HG02938 (cell line): ENCODE measurements at regions not wholly inside any gene's neighbourhood (a gene's known extent, or its start where the extent isn't known, plus 50 kb on each side); places are given as distances from the start of the nearest gene placed in this dataset.
"Not testable (repeated sequence)": the region's sequence is repeated elsewhere in the genome, so short reads cannot be mapped to it uniquely, and the experiment has no call there.

Experiments used
- ATAC-seq: cut with Tn5 transposase; IDR thresholded peaks from one replicate; pipeline ENCODE4 v1.9.1; 2021; ENCODE audit warnings: mild to moderate bottlenecking, moderate library complexity; ENCODE audit not compliant: unreplicated experiment

GRCh38 chr1:166601650-166602278 lies 237.5 kb upstream of the POGK start:
- ATAC-seq = no peak

DNA sequence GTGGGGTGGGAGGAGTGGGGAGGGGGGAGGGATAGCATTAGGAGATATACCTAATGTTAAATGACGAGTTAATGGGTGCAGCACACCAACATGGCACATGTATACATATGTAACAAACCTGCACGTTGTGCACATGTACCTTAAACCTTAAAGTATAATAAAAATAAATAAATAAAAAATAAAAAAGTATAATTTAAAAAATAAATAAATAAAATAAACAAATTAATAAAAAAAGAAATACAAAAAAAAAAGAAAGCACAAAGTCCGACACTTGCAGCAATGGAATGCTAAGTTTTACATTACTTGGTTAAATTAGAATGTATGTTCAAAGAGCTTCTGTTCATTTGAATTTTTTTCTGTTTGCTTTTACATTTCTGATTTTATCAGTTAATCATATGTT lies 236.5 kb upstream of the POGK start:
- ATAC-seq = not testable (repeated sequence)

DNA sequence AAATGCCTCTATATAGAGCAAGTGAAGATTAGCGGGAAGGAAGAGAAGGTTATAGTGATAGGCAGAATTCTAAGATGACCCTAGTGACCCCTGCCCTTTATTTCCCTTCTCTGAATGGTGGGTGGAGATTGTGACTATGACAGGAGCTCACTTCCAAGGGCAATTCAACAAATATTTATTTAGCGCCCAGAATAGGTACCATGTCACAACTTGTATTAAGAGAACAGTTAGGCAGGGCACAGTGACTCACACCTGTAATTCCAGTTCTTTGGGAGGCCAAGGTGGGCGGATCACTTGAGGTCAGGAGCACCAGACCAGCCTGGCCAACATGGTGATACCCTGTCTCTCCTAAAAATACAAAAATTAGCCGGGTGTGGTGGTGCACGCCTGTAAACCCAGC lies 236.0 kb upstream of the POGK start:
- ATAC-seq = no peak

DNA sequence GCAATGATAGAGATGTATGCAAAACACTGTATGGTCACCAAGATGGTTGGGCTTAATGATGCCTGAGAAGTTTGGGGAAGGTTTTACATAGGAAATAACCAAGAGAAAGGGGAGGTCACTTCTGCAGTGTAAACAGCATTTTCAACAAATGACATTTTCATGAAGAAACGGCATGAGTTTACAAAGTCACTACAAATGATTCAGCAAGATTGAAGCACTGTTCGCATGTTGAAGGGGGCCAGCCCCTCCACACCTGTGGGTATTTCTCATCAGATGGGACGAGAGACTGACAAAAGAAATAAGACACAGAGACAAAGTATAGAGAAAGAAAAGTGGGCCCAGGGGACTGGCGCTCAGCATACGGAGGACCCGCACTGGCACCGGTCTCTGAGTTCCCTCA lies 234.1 kb upstream of the POGK start:
- no peak for ATAC-seq

GRCh38 chr1:166612886-166613285 lies 226.4 kb upstream of the POGK start:
- ATAC-seq = no peak

DNA sequence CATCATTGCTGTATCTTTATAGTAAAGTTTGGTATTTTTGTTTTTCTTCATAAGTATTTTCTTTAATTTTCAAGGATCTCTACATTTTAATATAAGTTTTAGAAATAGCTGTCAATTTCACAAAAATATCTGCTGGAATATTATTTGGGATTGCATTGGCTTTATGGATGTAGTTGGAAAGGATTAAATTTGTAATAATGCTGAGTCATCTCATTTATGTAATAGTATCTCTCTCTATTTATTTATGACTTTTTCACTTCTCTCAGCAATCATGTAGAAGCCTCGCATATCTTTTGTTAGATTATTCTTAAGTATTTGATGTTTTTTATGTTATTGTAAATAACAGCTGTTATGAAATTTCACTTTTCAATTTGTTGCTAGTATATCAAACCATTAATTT lies 223.1 kb upstream of the POGK start:
- no peak for ATAC-seq

GRCh38 chr1:166626711-166627110 lies 212.6 kb upstream of the POGK start:
- ATAC-seq = no peak

DNA sequence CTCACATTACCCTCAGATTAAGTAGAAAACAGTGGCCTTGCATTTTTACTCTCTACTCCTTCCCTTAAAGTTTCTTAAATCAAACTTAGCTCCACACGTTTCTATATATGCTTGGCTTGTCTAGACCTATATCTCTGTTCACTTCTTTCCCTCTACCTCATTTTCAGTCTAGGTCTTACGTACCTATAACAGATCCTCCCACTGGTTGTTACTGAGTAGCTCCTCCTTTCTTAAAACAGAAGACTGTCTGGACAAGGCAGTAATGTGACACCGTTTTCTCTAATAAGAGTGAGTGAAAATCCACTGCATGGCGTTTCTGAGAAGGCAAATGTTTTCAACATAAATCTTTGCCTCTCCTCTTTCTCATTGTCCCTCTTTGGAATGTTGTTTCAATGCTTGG lies 211.7 kb upstream of the POGK start:
- ATAC-seq = no peak

GRCh38 chr1:166628259-166628658 lies 211.0 kb upstream of the POGK start:
- ATAC-seq = no peak

GRCh38 chr1:166629946-166630345 lies 209.3 kb upstream of the POGK start:
- no peak for ATAC-seq

- ATAC-seq = no peak
Observed at GRCh38 chr1:166630369-166630768, 208.9 kb upstream of the POGK start.

- ATAC-seq = no peak
Observed at GRCh38 chr1:166638137-166638536, 201.1 kb upstream of the POGK start.

DNA sequence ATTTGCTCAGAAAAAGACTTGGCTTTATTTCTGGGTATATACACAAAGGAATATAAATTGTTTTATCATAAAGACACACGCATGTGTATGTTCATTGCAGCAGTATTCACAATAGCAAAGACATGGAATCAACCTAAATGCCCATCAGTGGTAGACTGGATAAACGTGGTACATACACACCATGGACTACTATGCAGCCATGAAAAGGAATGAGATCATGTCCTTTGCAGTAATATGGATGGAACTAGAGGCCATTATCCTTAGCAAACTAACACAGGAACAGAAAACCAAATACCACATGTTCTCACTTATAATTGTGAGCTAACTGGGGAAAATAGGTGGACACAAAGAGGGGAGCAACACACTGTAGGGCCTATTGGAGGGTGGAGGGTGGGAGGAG lies 182.0 kb upstream of the POGK start:
- ATAC-seq = not testable (repeated sequence)

DNA sequence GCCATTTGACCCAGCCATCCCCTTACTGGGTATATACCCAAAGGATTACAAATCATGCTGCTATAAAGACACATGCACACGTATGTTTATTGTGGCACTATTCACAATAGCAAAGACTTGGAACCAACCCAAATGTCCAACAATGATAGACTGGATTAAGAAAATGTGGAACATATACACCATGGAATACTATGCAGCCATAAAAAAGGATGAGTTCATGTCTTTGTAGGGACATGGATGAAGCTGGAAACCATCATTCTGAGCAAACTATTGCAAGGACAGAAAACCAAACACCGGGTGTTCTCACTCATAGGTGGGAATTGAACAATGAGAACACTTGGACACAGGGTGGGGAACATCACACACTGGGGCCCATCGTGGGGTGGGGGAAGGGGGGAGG lies 172.5 kb upstream of the POGK start:
- not testable (repeated sequence) for ATAC-seq

- not testable (repeated sequence) for ATAC-seq
Observed at GRCh38 chr1:166667600-166667999, 171.7 kb upstream of the POGK start.

- no peak for ATAC-seq
Observed at GRCh38 chr1:166671627-166672026, 167.6 kb upstream of the POGK start.

DNA sequence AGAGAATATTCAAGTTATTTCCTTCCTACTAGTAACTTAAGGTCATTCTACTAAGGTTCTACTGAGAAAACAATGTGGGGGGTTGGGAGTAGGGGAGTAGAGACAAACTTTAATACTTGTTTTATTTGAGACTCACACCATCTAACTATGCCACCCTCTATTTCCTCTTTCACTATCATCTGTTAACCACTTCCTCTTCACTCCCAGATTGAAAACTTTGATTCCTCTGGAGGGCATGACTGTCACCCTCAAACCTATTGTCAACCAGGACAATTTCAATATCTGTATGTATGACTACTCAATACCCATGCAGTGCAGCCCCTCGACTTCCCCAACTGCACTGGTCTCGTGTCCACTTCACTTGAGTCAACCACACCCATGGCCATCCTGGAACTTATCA lies 165.6 kb upstream of the POGK start:
- no peak for ATAC-seq

DNA sequence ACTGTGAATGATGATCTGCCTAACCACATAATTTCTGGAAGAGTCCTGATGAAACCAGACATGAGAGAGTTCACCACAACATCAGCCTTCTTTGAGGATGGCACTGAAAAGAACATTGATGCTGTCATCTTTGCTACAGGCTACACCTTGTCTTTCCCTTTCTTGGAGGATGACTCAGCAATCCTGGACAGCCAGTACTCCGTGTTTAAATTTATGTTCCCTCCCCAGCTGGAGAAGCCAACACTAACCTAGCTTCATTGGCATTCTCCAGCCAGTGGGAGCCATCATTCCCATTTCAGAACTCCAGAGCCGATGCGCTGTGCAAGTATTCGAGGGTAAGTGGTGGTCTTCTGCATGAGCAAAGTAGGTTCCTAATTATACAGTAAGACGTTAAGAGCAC lies 164.1 kb upstream of the POGK start:
- ATAC-seq = no peak

DNA sequence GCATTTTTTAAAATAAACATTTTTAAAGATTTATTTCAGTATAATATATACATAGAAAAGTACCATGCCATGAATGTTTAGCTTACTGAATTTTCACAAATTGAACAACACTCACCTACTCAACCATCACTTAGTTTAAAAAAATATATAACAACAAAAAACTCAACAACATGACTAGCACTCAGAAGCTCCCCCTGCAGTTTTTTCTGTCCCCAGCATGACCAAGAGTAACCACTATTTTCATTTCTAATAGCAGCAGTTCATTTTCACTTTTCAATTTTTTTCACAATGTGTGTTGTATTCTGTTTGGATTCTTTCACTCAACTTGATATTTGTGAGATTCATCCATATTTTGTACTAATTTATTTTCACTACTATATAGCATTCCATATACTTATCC lies 162.3 kb upstream of the POGK start:
- ATAC-seq = no peak

- no peak for ATAC-seq
Observed at GRCh38 chr1:166679369-166679768, 159.9 kb upstream of the POGK start.

- ATAC-seq = no peak
Observed at GRCh38 chr1:166682588-166682987, 156.7 kb upstream of the POGK start.

DNA sequence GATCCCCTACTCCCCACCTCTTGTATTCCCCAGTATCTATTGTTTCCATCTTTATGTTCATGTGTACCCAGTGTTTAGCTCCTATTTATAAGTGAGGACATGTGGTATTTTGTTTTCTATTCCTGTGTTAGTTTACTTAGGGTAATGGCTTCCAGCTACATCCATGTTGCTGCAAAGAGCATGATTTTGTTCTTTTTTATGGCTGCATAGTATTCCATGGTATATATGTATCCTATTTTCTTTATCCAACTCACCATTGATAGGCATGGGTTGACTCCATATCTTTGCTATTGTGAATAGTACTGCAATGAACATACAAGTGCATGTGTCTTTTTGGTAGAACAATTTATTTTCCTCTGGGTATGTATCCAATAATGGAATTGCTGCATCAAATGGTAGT lies 154.6 kb upstream of the POGK start:
- ATAC-seq = not testable (repeated sequence)

- ATAC-seq = no peak
Observed at GRCh38 chr1:166685200-166685599, 154.1 kb upstream of the POGK start.
